IPS DF 4.7 (cell line): ENCODE measurements at regions not wholly inside any gene's neighbourhood (a gene's known extent, or its start where the extent isn't known, plus 50 kb on each side); places are given as distances from the start of the nearest gene placed in this dataset.

Experiments used
- DNase-seq: peaks from one replicate; pipeline ENCODE4 v3.0.0-alpha.2; 2013; ENCODE audit warnings: low spot score; ENCODE audit errors: extremely low read depth

DNA sequence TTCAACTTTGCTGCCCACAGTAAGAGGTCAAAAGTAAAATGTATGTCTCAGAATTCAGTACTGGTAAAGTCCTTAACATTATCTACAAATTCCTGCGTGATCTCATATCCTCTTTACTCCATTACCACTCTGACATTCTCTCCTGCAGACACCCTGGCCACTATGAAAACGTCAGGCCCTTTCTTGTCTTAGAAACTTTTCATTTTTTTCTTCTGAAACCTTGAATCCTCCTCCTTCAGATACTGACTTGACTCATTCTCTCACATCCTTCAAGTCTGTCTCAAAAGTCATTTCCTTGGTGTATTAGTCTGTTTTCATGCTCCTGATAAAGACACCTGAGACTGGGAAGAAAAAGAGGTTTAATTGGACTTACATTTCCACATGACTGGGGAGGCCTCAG, 262.3 kb downstream of the POU4F1 start:
- no peak for DNase-seq

GRCh38 chr13:78339927-78340326, 263.4 kb downstream of the POU4F1 start:
- no peak for DNase-seq

- no peak for DNase-seq
Observed at GRCh38 chr13:78334059-78334458, 269.3 kb downstream of the POU4F1 start.

DNA sequence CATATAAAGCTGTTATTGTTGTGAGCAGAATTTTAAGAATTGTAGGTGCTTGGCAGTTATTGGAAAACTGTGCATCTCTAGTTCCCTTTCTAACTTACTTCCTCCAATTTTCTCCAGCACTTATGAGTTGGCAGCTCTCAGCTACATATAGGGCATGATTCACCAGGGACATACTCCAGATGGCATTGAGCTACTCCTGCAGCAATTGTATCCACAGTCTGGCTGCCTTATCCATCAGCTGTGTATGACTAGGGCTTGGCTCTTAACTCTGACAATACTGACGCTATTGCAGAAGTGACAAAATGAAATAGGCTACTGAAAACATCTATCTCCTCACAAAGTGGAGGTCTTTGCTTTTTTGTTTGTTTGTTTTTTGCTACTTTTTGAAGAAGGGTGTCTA, 276.7 kb downstream of the POU4F1 start:
- no peak for DNase-seq

- DNase-seq, result no peak
Observed at GRCh38 chr13:78325585-78325984, 277.8 kb downstream of the POU4F1 start.

DNA sequence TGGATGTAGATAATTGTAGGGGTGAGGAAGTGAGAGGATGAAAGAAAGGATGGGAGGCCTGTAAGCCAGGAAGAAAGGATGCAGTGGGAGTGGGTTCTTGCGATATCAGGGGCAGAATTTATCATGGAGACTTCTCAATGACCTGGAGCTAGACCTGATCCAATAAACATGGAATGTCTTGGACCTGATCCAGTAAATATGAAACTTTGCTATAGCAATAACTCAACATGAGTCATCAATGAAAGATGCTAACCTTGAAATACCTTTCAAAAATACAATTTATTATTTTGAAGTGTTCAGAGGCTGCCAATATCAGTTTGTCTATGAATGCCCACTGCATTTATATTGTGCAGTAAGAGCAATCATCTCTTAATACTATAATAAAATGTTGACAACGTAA, 279.5 kb downstream of the POU4F1 start:
- no peak for DNase-seq

- no peak for DNase-seq
Observed at GRCh38 chr13:78323040-78323439, 280.3 kb downstream of the POU4F1 start.

DNA sequence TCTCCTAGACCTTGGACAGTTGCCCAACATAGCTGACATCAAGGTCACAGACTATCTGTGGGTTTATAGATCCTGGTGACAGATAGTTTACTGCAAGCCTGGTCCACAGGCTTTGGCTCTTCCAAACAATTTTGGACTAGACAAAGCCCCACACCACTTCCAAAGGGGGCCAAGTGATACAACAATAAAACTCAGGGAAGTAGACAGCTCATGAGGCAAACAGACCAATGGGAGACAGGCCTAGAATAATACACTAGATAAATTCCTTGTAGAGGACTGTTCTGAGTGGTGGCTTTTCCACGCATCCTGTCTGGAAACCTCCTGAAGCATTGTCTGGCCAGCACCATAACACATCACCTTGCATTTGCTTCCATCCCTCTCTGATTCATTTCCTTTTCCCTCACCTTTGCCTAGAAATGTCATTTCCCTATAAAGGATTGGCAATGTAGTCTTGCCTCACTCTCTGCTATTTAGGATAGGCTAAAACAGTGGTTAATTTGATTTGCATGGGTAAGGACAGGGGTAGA, 284.2 kb downstream of the POU4F1 start:
- no peak for DNase-seq

GRCh38 chr13:78317030-78317429, 286.3 kb downstream of the POU4F1 start:
- DNase-seq, result no peak

DNA sequence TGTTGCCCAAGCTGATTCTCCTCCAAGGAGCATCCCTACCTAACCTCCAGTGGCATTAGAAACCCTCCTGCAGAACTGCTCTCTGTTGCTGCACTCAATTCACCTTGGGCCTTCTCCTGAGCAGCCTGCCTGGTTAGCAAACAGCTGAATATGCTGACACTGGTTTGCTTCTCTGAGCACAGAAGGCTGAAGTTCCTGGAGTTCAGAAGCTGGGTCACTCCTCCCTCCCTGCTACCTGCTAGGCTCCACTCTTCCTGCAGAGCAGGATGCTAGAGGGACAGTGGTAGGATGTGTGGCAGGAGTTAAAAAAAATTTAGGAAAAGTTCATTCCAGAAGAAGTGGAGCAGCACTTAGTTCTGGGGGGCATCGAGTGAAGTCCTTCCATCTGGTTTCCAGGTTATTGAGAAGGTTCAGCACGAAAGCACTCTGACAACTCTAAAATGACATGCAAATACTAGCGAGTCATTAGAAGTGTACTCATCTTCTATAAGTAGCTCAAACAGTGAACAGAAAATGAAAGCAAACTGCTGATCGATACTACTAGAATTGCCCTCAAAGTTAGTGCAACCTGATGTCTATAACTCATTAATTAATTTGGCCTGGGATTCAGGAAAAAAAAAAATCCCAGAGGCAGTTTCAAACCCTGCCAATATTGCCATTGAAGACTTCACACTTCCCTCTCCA, 293.7 kb downstream of the POU4F1 start:
- no peak for DNase-seq

DNA sequence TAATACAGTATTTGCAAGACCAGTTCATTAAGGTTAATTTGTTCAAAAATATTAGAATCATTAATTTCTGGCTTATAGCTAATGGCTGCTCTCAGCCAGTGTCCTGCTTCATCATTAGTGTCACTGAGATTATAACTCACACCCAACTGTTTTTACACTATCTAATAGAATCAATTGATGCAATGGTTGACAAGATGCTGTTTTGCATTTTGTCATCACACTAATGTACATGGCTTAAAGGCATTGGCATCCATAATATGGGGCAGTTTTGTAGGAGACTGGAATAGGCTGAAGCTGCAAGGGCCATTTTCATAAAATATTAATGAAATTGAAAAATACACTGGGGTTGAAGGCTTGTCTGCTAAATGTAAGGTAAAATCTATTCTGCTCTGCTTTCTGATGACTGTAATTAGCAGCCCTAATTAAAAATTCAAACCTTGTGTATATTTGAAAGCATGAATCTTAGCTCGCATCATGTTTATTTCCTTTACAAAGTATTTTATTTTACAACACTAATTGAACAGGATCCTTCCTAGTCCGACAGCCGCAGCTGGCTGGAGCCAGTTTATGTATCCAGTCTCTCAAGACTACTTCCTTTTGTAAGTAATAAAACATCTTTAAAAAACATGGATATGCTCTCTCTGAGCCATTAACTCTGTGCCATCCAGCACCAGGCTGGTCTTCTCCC, 296.7 kb downstream of the POU4F1 start:
- DNase-seq, result no peak

- no peak for DNase-seq
Observed at GRCh38 chr13:78305171-78305570, 298.2 kb downstream of the POU4F1 start.

- DNase-seq, result no peak
Observed at GRCh38 chr13:78299832-78300623, 303.3 kb downstream of the POU4F1 start.

- DNase-seq, result no peak
Observed at GRCh38 chr13:78298657-78299056, 304.7 kb downstream of the POU4F1 start.

- no peak for DNase-seq
Observed at GRCh38 chr13:78286748-78287147, 316.6 kb downstream of the POU4F1 start.

- no peak for DNase-seq
Observed at GRCh38 chr13:78265098-78265497, 338.3 kb downstream of the POU4F1 start.

DNA sequence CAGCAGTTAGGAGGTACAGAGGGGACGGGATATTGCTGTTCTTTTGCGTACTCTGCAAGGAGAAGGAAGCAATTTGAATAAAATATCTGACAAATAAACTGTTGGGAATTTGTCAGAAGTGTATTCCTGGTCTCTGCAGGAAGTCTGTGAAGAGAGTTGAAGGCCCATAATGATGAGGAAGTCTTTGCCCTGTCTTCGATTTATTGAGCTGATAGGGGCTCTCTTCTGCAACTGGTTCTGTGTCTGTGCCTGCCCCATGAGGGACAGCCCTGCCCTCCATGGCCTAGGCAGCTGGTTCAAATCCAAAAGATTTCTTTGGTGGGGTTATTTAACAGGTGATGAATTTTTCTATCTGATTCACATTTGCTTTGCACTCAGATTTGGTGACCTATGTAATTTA, 339.7 kb upstream of the EDNRB start:
- no peak for DNase-seq

DNA sequence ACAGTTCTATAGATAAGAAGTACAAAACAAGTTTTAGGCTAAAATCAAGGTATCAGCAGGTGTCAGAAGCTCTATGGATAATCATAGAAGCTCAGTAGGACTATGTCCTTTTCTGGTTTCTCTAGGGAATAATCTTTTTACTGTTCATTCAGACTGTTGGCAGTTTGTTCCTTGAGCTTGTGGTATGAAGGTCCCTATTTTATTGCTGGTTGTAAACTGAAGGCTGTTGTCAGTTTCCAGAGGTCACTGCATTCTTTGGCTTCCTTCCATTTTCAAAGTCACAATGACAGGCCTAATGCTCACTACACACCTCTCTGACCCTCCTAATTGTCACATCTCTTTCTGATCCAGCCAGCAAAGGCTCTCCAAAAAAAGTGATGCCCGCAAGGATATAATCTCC, 337.9 kb upstream of the EDNRB start:
- DNase-seq, result no peak

DNA sequence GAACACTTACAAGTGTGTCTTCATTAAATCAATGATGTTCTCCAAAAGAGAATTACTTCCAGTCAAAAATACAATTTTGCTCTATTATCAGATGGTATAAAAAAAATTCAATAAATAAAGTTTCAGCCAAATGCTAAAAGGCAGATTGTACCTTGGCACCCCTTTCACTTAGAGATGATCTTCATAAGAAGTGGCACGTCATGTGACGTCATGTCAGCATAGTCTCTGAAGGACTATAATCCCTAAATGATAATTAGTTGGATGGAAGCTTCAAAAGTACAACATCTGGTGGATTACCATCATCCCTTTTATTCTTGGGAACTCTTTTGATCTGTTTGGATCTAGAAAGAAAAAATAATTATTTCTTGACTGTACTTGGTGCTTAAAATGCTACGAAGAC, 335.5 kb upstream of the EDNRB start:
- no peak for DNase-seq

GRCh38 chr13:78247362-78247761, 328.7 kb upstream of the EDNRB start:
- DNase-seq, result no peak

DNA sequence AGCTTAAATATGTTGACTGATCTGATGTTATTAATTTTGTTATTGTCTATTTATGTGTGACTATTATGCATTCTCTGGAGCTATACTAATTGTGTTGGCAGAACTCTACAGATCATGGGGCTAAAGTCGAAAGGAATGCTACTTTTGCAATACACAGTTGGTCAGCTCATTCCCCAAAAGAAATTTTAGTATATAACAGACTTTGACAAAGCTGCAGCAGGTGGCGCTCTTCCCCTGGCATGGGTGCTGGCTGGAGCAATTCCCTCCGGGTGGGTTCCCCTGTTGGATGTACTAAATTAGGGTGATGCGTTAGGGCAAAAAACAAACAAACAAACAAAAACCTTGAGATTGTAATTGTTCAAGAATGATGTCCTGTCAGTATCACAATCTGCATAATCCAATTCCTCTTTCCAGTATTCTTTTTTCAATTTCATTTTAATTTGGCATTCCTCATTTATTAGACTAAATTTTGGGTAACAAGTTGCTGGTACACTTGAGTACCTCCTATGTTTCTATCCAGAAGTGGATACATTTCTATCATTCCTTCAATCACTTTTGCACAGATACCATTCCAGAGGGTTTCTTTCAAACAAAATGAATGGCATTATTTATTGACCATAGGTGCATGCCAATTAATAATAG, 322.8 kb upstream of the EDNRB start:
- no peak for DNase-seq

DNA sequence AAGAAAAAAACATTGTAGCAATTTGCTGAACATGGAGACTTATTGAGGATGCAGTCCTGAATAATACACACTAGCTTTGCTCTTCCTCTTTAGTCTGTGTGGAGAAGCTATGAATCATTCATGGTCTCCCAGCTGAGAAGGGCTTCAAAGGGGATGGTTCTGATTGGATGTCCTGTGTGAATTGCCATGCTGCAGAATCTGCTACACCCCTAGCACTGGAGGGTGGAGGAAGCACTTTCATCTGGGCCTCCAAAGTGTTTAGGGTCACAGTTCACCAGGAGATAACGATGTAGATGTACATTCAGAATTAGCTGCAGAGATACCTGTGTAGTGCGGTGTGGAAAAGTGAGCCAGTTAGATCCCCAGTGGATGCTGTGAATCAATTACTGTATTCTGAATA, 321.1 kb upstream of the EDNRB start:
- no peak for DNase-seq
